GM18868 (cell line): ENCODE measurements at regions not wholly inside any gene's neighbourhood (a gene's known extent, or its start where the extent isn't known, plus 50 kb on each side); places are given as distances from the start of the nearest gene placed in this dataset.

Experiments used
- ATAC-seq: cut with Tn5 transposase; IDR thresholded peaks from one replicate; pipeline ENCODE4 v1.9.1; 2021; ENCODE audit warnings: mild to moderate bottlenecking, moderate library complexity; ENCODE audit not compliant: unreplicated experiment

DNA sequence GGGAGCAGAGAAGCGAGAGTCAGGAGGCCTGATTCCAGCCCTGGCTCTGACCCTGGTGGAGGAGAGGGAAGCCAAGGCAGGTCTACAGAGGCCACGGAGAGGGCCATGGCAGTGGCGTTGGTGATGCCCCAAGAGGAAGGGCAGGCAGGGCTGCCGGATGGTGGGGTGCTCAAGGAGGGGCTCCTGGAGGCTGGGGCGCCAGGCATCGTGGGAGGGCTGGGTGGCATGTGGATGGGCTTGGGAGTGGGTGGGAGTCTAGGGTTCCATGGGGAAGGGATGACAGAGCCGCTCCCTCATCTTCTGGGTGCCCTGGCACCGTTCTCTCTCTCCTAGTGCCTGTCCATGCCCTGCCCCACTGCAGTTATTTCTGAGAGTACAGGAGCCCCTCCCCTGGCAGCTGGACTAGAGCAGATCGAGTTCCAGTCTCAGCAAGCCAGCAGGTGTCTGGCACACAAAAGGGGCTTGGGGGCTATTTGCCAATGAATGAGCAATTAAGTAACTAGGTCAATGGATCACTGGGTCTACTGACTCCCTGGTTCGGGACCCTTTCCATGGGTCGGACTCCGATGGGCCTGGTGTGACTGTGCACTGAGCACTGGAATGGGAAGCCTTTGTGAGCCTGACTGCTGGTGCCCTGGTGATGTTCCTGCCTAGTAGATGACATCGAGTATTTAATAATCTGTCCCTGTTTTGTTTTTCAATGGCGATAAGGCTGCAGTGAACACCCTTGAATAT, 570.0 kb downstream of the TBC1D22A start:
- ATAC-seq: no peak

DNA sequence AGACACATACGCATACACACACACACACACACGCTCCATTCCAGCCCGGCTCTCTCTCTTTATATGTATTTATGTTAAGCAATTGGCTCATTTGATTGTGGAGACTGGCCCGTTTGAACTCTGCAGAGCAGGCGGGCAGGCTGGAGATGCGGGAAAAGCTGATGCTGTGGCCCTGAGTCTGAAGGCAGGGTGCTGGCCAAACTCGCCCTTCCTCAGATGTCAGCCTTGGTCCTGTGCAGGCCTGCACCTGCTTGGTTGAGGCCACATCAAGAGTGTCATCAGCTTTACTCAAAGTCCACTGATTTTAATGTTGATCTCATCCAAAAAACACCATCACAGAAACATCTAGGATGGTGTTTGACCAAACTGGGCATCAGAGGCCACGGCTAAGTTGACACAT, 569.3 kb downstream of the TBC1D22A start:
- ATAC-seq: no peak

- ATAC-seq: no peak
Observed at GRCh38 chr22:47329727-47330650, 567.5 kb downstream of the TBC1D22A start.

DNA sequence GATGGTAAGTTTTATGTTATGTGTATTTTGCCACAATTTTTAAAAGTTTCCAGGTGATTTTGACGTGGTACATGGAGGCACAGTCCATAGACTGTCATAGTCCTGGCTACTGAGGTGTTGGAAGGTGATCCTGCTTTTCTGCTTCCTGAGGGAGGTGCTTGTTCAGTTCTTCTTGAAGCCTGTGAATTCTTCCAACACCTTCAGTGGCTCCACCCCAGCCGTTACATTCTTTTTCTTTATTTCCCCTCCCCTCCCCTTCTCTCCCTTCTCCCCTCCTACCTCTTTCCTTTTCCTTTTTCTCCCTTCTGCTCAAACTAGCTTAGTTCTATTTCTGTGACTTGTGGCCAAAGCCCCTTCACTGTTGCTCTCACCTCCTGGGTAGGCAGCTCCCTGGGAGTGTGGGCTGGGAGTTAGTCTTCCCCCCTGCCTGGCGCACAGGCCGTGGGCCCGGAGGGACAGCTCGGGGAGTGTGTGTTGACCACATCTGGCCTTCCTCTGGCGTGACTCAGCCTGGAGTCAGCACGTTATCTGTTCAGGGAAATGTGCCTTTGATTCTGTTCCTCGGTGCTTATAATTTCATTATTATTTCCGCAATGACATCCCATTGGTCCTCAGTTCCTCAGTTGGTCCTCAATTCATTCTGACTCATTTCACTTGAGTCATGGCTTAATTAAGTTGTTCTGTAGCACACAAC, 566.2 kb downstream of the TBC1D22A start:
- ATAC-seq: no peak

- no peak for ATAC-seq
Observed at GRCh38 chr22:47327241-47327640, 564.8 kb downstream of the TBC1D22A start.

DNA sequence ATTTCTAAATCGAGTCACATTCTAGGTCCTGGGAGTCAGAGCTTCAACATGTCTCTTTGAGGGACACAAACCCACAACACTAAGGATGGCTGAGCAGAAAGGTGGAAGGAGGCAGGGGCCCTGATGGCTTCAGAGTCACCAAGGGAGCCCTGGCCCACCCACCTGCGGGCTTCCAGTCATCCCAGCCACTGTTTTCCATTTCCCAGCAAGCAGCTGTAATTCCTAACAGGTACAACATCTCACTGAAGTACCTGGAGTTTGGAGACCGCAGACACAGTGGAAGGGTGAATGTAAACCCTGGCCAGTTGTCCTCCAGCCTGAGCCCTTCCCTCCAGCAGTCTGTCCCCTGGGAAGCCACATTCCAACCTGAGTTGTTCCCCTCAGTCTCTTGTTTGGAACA, 562.8 kb downstream of the TBC1D22A start:
- no peak for ATAC-seq

DNA sequence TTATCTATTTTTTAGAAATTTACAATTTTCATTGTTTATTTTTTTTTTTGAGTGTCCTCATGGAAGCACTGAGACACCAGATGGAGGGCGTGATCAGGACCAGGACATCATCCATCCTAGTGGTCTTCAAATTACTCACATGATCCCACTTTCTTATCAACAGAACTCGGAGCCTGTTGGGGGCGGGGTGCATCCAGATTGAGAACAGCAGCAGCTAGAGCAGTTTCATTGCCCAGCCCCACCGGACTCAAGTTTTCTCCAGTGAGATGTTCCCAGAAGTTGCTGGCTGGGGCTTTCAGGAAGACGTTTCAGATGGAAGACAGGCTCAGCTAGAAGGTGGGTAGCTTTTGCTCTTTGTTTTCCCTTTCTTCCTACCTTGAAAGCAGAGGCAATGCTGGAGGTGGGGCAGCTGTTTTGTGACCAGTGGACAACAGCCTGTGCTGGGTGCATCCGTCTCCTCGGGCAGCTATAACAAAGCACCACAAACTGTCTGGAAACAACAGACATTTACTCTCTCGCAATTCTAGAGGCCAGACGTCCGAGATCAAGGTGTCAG, 562.1 kb downstream of the TBC1D22A start:
- ATAC-seq: no peak

DNA sequence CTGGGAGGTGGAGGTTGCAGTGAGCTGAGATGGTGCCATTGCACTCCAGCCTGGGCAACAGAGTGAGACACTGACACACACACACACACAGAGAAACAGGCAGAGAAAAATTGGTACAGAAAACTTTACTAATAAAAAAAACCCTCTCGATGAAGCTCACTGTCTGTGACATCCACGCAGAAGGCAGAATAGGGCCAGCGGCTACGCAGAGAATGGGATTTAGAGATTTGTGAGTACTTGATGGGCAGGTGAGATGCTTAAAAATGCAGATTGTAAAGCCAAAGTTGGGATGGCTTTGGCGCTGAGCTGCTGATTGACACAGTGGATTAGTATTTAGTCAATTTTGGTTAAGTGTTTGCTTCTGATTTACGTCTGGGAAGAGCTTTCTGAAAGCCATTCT, 561.1 kb downstream of the TBC1D22A start:
- ATAC-seq: no peak

GRCh38 chr22:47322854-47323253, 560.4 kb downstream of the TBC1D22A start:
- ATAC-seq: no peak

DNA sequence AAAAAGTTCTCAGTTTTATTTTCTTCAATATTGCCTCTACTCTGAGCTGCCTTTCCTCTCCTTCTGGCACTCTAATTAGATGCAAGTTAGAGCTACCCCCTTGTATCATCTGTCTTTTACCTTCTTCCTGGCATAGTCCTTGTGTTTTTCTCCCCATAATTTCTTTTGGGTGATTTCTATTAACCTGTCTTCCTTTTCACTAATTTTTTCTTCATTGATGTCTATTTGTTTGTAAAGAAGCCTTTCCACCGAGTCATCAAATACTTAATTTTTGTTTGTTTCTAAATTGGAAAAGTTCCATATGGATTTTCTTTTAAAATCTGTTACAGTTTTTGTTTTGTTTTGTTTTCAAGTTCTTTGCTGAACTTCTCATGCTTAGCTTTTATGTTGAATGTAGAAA, 558.1 kb downstream of the TBC1D22A start:
- no peak for ATAC-seq

GRCh38 chr22:47318041-47318737, 555.7 kb downstream of the TBC1D22A start:
- no peak for ATAC-seq

GRCh38 chr22:47315862-47316419, 553.5 kb downstream of the TBC1D22A start:
- ATAC-seq: no peak

DNA sequence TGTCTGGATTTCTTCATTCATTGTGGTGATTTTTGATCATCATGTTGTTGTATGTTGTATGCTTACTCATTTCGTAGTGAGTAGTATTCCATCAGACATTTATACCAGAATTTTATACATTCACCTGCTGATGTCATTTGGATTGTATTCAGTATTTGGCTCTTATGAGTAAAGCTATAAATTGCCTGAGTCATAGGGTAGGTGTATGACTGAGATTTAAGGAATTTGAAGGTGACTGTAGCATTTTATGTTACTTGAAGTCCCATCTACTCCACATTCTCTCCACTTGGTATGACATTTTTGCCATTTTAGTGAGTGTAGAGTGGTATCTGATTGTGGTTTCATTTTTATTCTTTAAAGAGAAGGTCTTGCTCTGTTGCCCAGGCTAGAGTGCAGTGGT, 548.2 kb downstream of the TBC1D22A start:
- no peak for ATAC-seq

DNA sequence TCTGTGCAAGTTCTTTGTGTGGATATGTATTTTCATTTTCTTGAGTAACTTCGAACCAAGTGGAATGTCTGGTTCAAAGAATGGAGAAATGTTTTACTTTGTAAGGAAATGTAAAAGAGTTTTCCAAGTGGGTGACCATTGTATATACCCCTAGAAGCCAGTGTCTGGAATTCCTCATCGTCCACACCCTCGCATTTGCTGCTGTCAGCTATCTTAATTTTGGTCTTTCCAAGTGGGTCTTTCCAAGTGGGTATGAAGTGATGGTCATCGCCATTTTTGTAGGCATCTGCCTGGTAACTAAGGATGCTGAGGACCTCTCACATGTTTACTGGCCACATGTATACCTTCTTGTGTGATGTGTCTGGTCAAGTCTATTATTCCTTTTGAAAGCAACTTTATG, 547.5 kb downstream of the TBC1D22A start:
- ATAC-seq: no peak

DNA sequence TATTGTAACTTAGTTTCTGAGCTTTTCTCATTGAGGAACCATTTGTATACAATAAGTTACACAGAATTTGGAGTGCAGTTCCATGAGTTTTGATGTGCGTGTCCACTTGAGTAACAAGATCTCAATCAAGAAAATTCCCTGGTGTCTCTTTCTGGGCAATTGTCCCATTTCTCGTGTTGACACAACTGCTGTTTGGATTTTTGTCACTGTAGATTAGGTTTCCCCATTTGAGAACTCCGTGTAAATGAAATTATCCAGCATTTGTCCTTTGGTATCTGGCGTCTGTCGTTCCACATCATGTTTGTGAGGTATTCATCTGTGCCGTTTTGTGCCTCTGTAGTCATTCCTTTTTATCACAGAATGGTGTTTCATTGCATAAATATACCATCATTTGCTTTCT, 547.0 kb downstream of the TBC1D22A start:
- ATAC-seq: no peak

- no peak for ATAC-seq
Observed at GRCh38 chr22:47308886-47309285, 546.4 kb downstream of the TBC1D22A start.

DNA sequence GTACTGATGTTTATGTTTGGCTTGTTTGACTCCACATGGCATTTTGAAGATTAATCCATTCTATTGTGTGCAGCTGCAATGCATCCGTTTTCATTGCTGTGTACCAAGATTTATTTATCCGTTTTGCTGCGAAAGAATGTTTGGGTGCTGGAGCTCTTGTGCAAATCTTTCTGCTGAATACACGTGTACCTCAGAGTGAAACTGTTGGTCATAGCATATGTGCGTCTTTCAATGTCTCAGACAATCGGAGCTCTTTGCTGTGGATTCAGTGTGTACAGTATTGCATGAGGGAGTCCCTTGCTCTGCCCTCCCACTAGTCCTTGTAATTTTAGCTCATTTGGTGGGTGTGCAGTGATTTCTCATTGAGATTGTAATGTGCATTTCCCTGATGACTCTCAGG, 545.4 kb downstream of the TBC1D22A start:
- no peak for ATAC-seq

- ATAC-seq: no peak
Observed at GRCh38 chr22:47307326-47307725, 544.9 kb downstream of the TBC1D22A start.

- no peak for ATAC-seq
Observed at GRCh38 chr22:47304854-47305253, 542.4 kb downstream of the TBC1D22A start.

DNA sequence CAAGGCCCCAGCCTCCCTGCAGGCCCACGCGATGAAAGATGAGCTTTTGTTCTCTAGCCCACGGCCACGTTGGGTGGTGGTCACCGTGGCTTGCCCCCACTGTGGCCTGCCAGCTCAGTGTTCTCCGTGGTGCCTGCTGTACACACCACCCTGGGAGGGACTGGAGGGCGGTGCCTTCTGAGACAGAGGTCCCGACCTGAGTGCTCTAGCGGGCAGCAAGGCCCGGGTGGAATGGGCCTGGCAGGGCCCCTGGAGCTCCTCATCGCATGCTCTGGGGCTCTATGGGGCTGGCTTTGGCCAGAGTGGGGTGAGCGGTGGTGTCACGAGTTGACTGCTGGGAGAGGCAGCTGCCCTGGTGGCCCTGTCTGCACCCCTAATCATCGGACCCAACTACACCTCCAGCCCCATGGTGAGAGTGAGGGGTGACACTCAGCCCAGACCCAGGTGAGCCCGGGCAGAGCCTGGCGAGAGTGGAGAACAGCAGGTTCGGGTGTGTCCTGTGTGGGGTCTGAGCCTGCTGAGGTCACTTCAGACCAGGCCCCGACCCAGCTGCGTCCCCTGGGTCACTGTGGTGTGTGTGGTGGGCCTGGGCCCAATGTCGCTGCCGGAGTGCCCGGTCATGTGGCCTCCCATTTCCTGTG, 541.9 kb downstream of the TBC1D22A start:
- no peak for ATAC-seq
